Kidney (tissue), 13 donors: ENCODE measurements at regions not wholly inside any gene's neighbourhood (a gene's known extent, or its start where the extent isn't known, plus 50 kb on each side); places are given as distances from the start of the nearest gene placed in this dataset.

ENCODE experiments used
- DNase-seq, 5 donors: peaks; one replicate each; pipeline ENCODE4 v3.0.0-alpha.2; 2013 to 2020
- FAIRE-seq: peaks from 2 replicates; lab custom pipeline; 2012; peaks lifted over from hg19 to GRCh38; lab: Jason Lieb, UNC
- H3K27ac ChIP-seq, 2 donors: one replicate each; pipeline ENCODE4 v1.7.0; 2013; ENCODE audit warnings: low read depth in 2 of 2, low read length in 2 of 2, inconsistent platforms in 1 of 2
- H3K27me3 ChIP-seq: one replicate; pipeline ENCODE4 v1.7.1; 2013; ENCODE audit warnings: low read length, inconsistent platforms; ENCODE audit not compliant: control insufficient read depth, insufficient read depth
- H3K36me3 ChIP-seq, 3 donors: one replicate each; pipeline versions ENCODE4 v1.7.0 to v1.7.1; 2013; ENCODE audit warnings: low read length in 3 of 3, control low read depth in 1 of 3, inconsistent platforms in 1 of 3; ENCODE audit not compliant: insufficient read depth in 3 of 3, control insufficient read depth in 2 of 3
- H3K4me1 ChIP-seq, 3 donors: one replicate each; pipeline versions ENCODE4 v1.7.0 to v1.7.1; 2013; ENCODE audit warnings: low read length in 3 of 3, inconsistent platforms in 1 of 3, low read depth in 1 of 3; ENCODE audit not compliant: control insufficient read depth in 2 of 3, insufficient read depth in 2 of 3
- H3K4me3 ChIP-seq, 3 donors: one replicate each; pipeline versions ENCODE4 v1.7.0 to v1.8.1; 2013; ENCODE audit warnings: low read length in 3 of 3, control low read depth in 1 of 3, inconsistent platforms in 1 of 3
- H3K9ac ChIP-seq, 3 donors: one replicate each; pipeline versions ENCODE4 v1.7.0 to v1.7.1; 2013; ENCODE audit warnings: low read length in 3 of 3, control low read depth in 1 of 3, inconsistent platforms in 1 of 3
- H3K9me3 ChIP-seq, 3 donors: one replicate each; pipeline versions ENCODE4 v1.7.0 to v1.7.1; 2013; ENCODE audit warnings: low read length in 3 of 3, control low read depth in 1 of 3, inconsistent platforms in 1 of 3; ENCODE audit not compliant: control insufficient read depth in 2 of 3, insufficient read depth in 1 of 3
- intact Hi-C: fragments of 100-400 bp; cut with DNase I; formaldehyde crosslinking; loops from one replicate; pipeline ENCODE4 v1.11.1; 2022
- TF ChIP-seq, protein P1 (sequence below): IDR thresholded peaks from 3 replicates; pipeline ENCODE4 v1.5.1; 2012; ENCODE audit warnings: mild to moderate bottlenecking, moderate library complexity, borderline replicate concordance; ENCODE audit not compliant: insufficient read depth; ENCODE audit errors: extremely low read depth
- donor health status: control.
- donor health status: control.
- donor health status: control.
- donor health status: control.
- donor health status: control.
- donor health status: DM: yes; HTN: yes; CAD: no.
- donor health status: Normal renal cell carcinoma (clear cell type).

DNA sequence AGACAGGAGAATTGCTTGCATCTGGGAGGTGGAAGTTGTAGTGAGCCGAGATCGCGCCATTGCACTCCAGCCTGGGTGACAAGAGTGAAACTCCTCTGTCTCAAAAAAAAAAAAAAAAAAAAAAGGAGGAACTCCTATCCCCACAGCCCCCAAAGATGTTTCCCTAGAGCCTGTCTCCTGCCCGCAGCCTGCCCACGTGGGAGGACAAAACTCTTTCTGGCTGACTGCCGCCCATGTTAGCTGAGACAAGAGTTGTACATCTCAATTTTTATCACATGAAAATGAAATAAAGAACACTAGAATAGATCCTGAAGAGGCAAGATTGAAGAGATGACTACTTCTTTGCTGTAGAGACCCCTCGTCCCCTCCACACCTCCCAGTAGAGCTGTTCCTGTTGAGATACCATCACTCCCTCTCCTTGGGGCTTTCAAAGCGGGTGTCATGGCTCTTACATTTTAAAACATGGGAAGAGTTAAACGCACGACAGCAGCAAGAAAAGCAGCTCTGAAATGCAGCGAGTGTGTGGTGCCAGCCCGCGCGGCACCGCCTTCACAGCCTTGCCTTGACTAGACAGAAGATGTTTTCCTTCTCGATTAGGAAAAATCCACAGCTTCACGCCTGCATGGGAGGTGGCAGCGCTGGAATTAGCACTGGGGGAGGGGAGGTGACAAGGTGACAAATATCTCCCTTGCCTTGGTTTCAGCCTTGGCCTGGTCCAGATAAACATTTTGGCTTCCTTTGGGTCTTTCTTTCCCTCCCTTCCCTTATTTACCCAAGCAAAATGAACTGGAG lies 253.4 kb upstream of the CSF3R start:
- H3K9ac ChIP-seq: no peak overlapping the region
- peaks cover 0 to 3% (median 0%) of the 10 kb centered on the region in 3 donors for H3K9me3 ChIP-seq
- no peak overlapping the region for H3K4me3 ChIP-seq
- DNase-seq (no peak), FAIRE-seq (no peak)
- no peaks in the 10 kb centered on the region for H3K4me1 ChIP-seq
- no peaks in the 10 kb centered on the region for H3K36me3 ChIP-seq
- H3K27ac ChIP-seq: no peak overlapping the region
- H3K27me3 ChIP-seq: no peaks in the 10 kb centered on the region
- intact Hi-C loops: no loop called here
- TF ChIP-seq, protein P1, sequence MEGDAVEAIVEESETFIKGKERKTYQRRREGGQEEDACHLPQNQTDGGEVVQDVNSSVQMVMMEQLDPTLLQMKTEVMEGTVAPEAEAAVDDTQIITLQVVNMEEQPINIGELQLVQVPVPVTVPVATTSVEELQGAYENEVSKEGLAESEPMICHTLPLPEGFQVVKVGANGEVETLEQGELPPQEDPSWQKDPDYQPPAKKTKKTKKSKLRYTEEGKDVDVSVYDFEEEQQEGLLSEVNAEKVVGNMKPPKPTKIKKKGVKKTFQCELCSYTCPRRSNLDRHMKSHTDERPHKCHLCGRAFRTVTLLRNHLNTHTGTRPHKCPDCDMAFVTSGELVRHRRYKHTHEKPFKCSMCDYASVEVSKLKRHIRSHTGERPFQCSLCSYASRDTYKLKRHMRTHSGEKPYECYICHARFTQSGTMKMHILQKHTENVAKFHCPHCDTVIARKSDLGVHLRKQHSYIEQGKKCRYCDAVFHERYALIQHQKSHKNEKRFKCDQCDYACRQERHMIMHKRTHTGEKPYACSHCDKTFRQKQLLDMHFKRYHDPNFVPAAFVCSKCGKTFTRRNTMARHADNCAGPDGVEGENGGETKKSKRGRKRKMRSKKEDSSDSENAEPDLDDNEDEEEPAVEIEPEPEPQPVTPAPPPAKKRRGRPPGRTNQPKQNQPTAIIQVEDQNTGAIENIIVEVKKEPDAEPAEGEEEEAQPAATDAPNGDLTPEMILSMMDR: no peak

DNA sequence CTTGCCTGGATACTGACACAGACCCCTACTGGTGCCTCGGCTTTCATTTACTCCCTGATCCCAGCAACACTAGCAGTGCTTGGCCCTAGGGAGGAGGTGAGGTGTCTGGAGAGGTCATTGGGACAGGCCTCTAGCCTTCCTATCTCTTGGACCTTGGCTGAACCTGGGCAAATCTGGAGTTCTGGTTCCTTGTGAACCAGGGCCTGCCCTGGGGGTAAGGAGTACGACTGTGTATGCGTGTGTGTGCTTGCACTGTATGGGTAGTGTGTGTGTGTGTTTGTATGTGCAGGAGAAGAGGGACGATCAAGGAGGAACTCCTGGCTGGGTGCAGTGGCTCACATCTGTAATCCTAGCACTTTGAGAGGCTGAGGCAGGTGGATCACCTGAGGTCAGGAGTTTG lies 252.7 kb upstream of the CSF3R start:
- Histone ChIP-seq H3K4me3 (no peak overlapping the region), H3K36me3 (no peaks in the 10 kb centered on the region), H3K9ac (no peak overlapping the region), H3K9me3 (no peaks in the 10 kb centered on the region), H3K27ac (no peak overlapping the region), H3K4me1 (no peaks in the 10 kb centered on the region), H3K27me3 (no peaks in the 10 kb centered on the region)
- intact Hi-C loops: no loop called here
- FAIRE-seq (no peak), DNase-seq (no peak)
- TF ChIP-seq, protein P1: no peak

GRCh38 chr1:36734356-36734755 lies 251.6 kb upstream of the CSF3R start:
- TF ChIP-seq, protein P1: no peak
- Histone ChIP-seq H3K36me3 (no peaks in the 10 kb centered on the region), H3K4me3 (no peak overlapping the region), H3K4me1 (no peaks in the 10 kb centered on the region), H3K9ac (no peak overlapping the region), H3K9me3 (no peaks in the 10 kb centered on the region), H3K27ac (no peak overlapping the region), H3K27me3 (no peaks in the 10 kb centered on the region)
- no peak for DNase-seq
- intact Hi-C loops: no loop called here
- no peak for FAIRE-seq
